ENCODE measurements at regions not wholly inside any gene's neighbourhood (a gene's known extent, or its start where the extent isn't known, plus 50 kb on each side); places are given as distances from the start of the nearest gene placed in this dataset.

GRCh38 chr2:189960346-189960745 is 102.2 kb downstream of the MSTN start:
- no peaks in the 10 kb centered on the region for H3K9me3 ChIP-seq (ENCODE audit: control insufficient read depth in 4 of 4, low read length in 3 of 4)
- no peak for DNase-seq (ENCODE audit: low spot score)
- no peak overlapping the region for H3K4me3 ChIP-seq (ENCODE audit: low read depth in 1 of 3, low read length in 3 of 3)
- no peaks in the 10 kb centered on the region for H3K27me3 ChIP-seq (ENCODE audit: control insufficient read depth in 4 of 4, insufficient read depth in 4 of 4, low read length in 3 of 4)
- TF ChIP-seq ATF3 (IDR thresholded peaks at IDR 0.05) (no peak), SP1 (IDR thresholded peaks at IDR 0.05) (no peak), JUND (IDR thresholded peaks at IDR 0.05) (no peak), REST (IDR thresholded peaks at IDR 0.05) (no peak), TAF1 (conservative IDR thresholded peaks at IDR 0.05) (no peak), NR2F2 (IDR thresholded peaks at IDR 0.05) (no peak)
- no peaks in the 10 kb centered on the region for H3K36me3 ChIP-seq (ENCODE audit: control insufficient read depth in 4 of 4, insufficient read depth in 3 of 4, low read depth in 1 of 4, low read length in 3 of 4)
- no peaks in the 10 kb centered on the region for H3K4me1 ChIP-seq (ENCODE audit: control insufficient read depth in 4 of 4, insufficient read depth in 4 of 4, low read length in 3 of 4)
- no peak overlapping the region for H3K9ac ChIP-seq (ENCODE audit: low read depth in 1 of 2, low read length in 2 of 2)
- WGBS = 78% methylated on average over 1 of the region's 1 CpG
- H3K27ac ChIP-seq (ENCODE audit: low read depth in 1 of 2, low read length in 2 of 2) = no peak overlapping the region

- H3K4me3 ChIP-seq (ENCODE audit: low read depth in 1 of 3, low read length in 3 of 3) = no peak overlapping the region
- no peak overlapping the region for H3K9ac ChIP-seq (ENCODE audit: low read depth in 1 of 2, low read length in 2 of 2)
- no peaks in the 10 kb centered on the region for H3K4me1 ChIP-seq (ENCODE audit: control insufficient read depth in 4 of 4, insufficient read depth in 4 of 4, low read length in 3 of 4)
- H3K27ac ChIP-seq (ENCODE audit: low read depth in 1 of 2, low read length in 2 of 2) = no peak overlapping the region
- TF ChIP-seq JUND (IDR thresholded peaks at IDR 0.05) (no peak), HNF4G (IDR thresholded peaks at IDR 0.05) (no peak), TAF1 (conservative IDR thresholded peaks at IDR 0.05) (no peak), RXRA (IDR thresholded peaks at IDR 0.05) (no peak), REST (IDR thresholded peaks at IDR 0.05) (no peak), FOXA1 (IDR thresholded peaks at IDR 0.05) (no peak), HNF4A (conservative IDR thresholded peaks at IDR 0.05) (no peak)
- no peak for DNase-seq (ENCODE audit: low spot score)
- no peaks in the 10 kb centered on the region for H3K27me3 ChIP-seq (ENCODE audit: control insufficient read depth in 4 of 4, insufficient read depth in 4 of 4, low read length in 3 of 4)
- no peaks in the 10 kb centered on the region for H3K9me3 ChIP-seq (ENCODE audit: control insufficient read depth in 4 of 4, low read length in 3 of 4)
- H3K36me3 ChIP-seq (ENCODE audit: control insufficient read depth in 4 of 4, insufficient read depth in 3 of 4, low read depth in 1 of 4, low read length in 3 of 4) = no peaks in the 10 kb centered on the region
Measured at GRCh38 chr2:189959450-189959849, 103.1 kb downstream of the MSTN start.

- Histone ChIP-seq H3K4me1 (ENCODE audit: control insufficient read depth in 4 of 4, insufficient read depth in 4 of 4, low read length in 3 of 4) (no peaks in the 10 kb centered on the region), H3K36me3 (ENCODE audit: control insufficient read depth in 4 of 4, insufficient read depth in 3 of 4, low read depth in 1 of 4, low read length in 3 of 4) (no peaks in the 10 kb centered on the region), H3K27ac (ENCODE audit: low read depth in 1 of 2, low read length in 2 of 2) (no peak overlapping the region), H3K27me3 (ENCODE audit: control insufficient read depth in 4 of 4, insufficient read depth in 4 of 4, low read length in 3 of 4) (no peaks in the 10 kb centered on the region), H3K4me3 (ENCODE audit: low read depth in 1 of 3, low read length in 3 of 3) (no peak overlapping the region), H3K9me3 (ENCODE audit: control insufficient read depth in 4 of 4, low read length in 3 of 4) (no peaks in the 10 kb centered on the region), H3K9ac (ENCODE audit: low read depth in 1 of 2, low read length in 2 of 2) (no peak overlapping the region)
- no peak for DNase-seq (ENCODE audit: low spot score)
- 58% methylated on average over 3 of the region's 3 CpGs for WGBS
- TF ChIP-seq NR2F2 (IDR thresholded peaks at IDR 0.05) (no peak), JUND (IDR thresholded peaks at IDR 0.05) (no peak), YY1 (IDR thresholded peaks at IDR 0.05) (no peak), HNF4A (conservative IDR thresholded peaks at IDR 0.05) (no peak), FOXA1 (IDR thresholded peaks at IDR 0.05) (no peak), SP1 (IDR thresholded peaks at IDR 0.05) (no peak), REST (IDR thresholded peaks at IDR 0.05) (no peak), RAD21 (IDR thresholded peaks at IDR 0.05) (no peak), ZBTB33 (IDR thresholded peaks at IDR 0.05) (no peak)
Measured at GRCh38 chr2:189954989-189955388, 107.5 kb downstream of the MSTN start.
